OCI-LY7 (cell line): ENCODE measurements at regions not wholly inside any gene's neighbourhood (a gene's known extent, or its start where the extent isn't known, plus 50 kb on each side); places are given as distances from the start of the nearest gene placed in this dataset.
"Not testable (repeated sequence)": the region's sequence is repeated elsewhere in the genome, so short reads cannot be mapped to it uniquely, and the experiment has no call there.

Source experiments
- BruUV-seq: library from RNA; stranded (reverse); fragments of 400-500 nt; replicated peaks from 2 replicates; lab custom pipeline; 2021; lab: Mats Ljungman, UMichigan
- CTCF ChIA-PET: fragments of 300-600 bp; sonication (Branson Sonifier 250); formaldehyde crosslinking; loops from one replicate; lab custom pipeline; 2022; ENCODE audit warnings: antibody characterized with exemption; ENCODE audit not compliant: unreplicated experiment; lab: Charles Lee
- POLR2A ChIA-PET: fragments of 300-600 bp; sonication (Branson Sonifier 250); formaldehyde crosslinking; loops from one replicate; lab custom pipeline; 2022; ENCODE audit warnings: antibody characterized with exemption; lab: Charles Lee
- DNase-seq: peaks from one replicate; pipeline ENCODE4 v3.0.0-alpha.2; 2015; ENCODE audit warnings: low spot score
- H2AFZ ChIP-seq: fragments of 200-600 bp; sonication (generic), shearing (Covaris generic); 2 replicates; pipeline ENCODE4 v1.6.1; 2014; ENCODE audit warnings: mild to moderate bottlenecking, antibody characterized with exemption, low read length, moderate library complexity
- H3K27ac ChIP-seq: fragments of 200-600 bp; sonication (generic); 2 replicates; pipeline ENCODE4 v1.5.1; 2014; ENCODE audit warnings: mixed run types, low read depth, mild to moderate bottlenecking, moderate library complexity, low read length, inconsistent platforms; ENCODE audit not compliant: poor library complexity, severe bottlenecking
- H3K36me3 ChIP-seq: fragments of 200-600 bp; sonication (generic); 2 replicates; pipeline ENCODE4 v1.6.1; 2014; ENCODE audit warnings: mild to moderate bottlenecking, antibody characterized with exemption, low read length, moderate library complexity, mixed read lengths; ENCODE audit not compliant: insufficient read depth
- H3K4me1 ChIP-seq: fragments of 200-600 bp; sonication (generic); 2 replicates; pipeline ENCODE4 v1.5.1; 2014; ENCODE audit warnings: mild to moderate bottlenecking, low read length; ENCODE audit not compliant: insufficient read depth, poor library complexity, severe bottlenecking
- H3K4me2 ChIP-seq: fragments of 200-600 bp; sonication (generic); 2 replicates; pipeline ENCODE4 v1.6.1; 2014; ENCODE audit warnings: mild to moderate bottlenecking, low read length
- H3K4me3 ChIP-seq: fragments of 200-600 bp; sonication (generic); 2 replicates; pipeline ENCODE4 v1.5.1; 2014; ENCODE audit warnings: mild to moderate bottlenecking, low read depth, low read length; ENCODE audit not compliant: poor library complexity, severe bottlenecking
- H3K79me2 ChIP-seq: fragments of 200-600 bp; sonication (generic); 2 replicates; pipeline ENCODE4 v1.6.1; 2016; ENCODE audit warnings: low read depth, mild to moderate bottlenecking, low read length, moderate library complexity, mixed read lengths; ENCODE audit not compliant: insufficient read depth
- H3K9me2 ChIP-seq: fragments of 200-600 bp; sonication (generic); 2 replicates; pipeline ENCODE4 v1.6.1; 2016; ENCODE audit warnings: mild to moderate bottlenecking, low read length, mixed read lengths; ENCODE audit not compliant: insufficient read depth
- H3K9me3 ChIP-seq: fragments of 200-600 bp; sonication (generic); 2 replicates; pipeline ENCODE4 v1.6.1; 2014; ENCODE audit warnings: mild to moderate bottlenecking, mixed run types, low read length, mixed read lengths
- H4K20me1 ChIP-seq: fragments of 200-600 bp; sonication (generic); 2 replicates; pipeline ENCODE4 v1.6.1; 2014; ENCODE audit warnings: mild to moderate bottlenecking, antibody characterized with exemption, low read length, moderate library complexity, mixed read lengths; ENCODE audit not compliant: insufficient read depth
- EZH2phosphoT487 ChIP-seq: fragments of 200-600 bp; sonication (generic); IDR thresholded peaks from 2 replicates; pipeline ENCODE4 v1.6.1; 2018; ENCODE audit warnings: low read depth, borderline replicate concordance, mild to moderate bottlenecking, mixed run types, antibody characterized with exemption, low read length, moderate library complexity, mixed read lengths
- intact Hi-C: fragments of 100-400 bp; cut with micrococcal nuclease; formaldehyde crosslinking; loops from one replicate; pipeline ENCODE4 v1.10.0; 2022; ENCODE audit not compliant: unreplicated experiment
- TF ChIP-seq, protein P1 (sequence below): fragments of 200-600 bp; sonication (generic); conservative IDR thresholded peaks from 2 replicates; pipeline ENCODE4 v1.5.1; 2014; ENCODE audit warnings: mild to moderate bottlenecking, antibody characterized with exemption, low read length, moderate library complexity, mixed read lengths

DNA sequence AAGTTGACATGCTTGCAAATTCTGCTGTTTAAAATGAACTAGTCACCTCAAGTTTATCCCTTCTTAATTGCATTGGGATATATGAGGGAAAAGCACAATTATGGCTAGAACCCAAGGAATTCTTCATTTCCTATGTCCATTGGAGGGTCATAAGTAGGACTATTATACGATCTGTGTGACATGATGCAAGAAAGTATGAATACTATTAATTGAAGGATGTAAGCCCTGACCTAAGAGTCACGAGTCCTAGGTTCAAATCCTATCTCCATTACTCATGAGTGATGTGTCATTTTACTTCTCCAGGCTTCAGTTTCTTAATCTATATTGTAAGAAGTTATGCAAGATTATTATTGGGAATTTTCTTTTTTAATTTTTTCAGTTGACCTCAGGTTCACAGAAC is 542.9 kb upstream of the GRIA3 start:
- BruUV-seq = no TSS peak

DNA sequence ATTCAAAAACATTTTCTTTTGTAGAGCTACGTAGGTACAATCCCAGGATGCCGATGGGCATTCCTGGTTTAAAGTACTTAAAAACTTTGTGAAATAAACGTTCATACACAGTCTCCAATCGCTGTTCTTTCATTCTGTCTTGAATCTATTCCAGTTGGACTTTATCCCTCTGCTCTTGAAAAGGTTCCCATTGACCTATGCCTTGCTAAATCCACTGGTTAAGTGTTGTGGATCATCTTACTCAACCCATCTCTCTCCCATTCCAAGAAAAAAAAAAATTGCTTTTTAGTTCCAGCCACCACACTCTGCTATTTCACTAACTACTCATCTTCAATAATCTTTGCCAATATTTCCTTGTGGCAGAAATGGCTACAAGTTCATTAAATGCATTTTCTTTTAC is 542.3 kb upstream of the GRIA3 start:
- no peak overlapping the region for H3K4me2 ChIP-seq
- H2AFZ ChIP-seq = no peak overlapping the region
- H3K9me2 ChIP-seq = no peaks in the 10 kb centered on the region
- H3K79me2 ChIP-seq = no peaks in the 10 kb centered on the region
- no peak overlapping the region for H3K4me3 ChIP-seq
- CTCF ChIA-PET = no interaction called here
- H4K20me1 ChIP-seq = no peaks in the 10 kb centered on the region
- intact Hi-C loops = no loop called here
- no peak overlapping the region for H3K27ac ChIP-seq
- no peaks in the 10 kb centered on the region for H3K4me1 ChIP-seq
- DNase-seq = no peak
- POLR2A ChIA-PET = no interaction called here
- no peaks in the 10 kb centered on the region for H3K36me3 ChIP-seq
- TF ChIP-seq, protein P1, sequence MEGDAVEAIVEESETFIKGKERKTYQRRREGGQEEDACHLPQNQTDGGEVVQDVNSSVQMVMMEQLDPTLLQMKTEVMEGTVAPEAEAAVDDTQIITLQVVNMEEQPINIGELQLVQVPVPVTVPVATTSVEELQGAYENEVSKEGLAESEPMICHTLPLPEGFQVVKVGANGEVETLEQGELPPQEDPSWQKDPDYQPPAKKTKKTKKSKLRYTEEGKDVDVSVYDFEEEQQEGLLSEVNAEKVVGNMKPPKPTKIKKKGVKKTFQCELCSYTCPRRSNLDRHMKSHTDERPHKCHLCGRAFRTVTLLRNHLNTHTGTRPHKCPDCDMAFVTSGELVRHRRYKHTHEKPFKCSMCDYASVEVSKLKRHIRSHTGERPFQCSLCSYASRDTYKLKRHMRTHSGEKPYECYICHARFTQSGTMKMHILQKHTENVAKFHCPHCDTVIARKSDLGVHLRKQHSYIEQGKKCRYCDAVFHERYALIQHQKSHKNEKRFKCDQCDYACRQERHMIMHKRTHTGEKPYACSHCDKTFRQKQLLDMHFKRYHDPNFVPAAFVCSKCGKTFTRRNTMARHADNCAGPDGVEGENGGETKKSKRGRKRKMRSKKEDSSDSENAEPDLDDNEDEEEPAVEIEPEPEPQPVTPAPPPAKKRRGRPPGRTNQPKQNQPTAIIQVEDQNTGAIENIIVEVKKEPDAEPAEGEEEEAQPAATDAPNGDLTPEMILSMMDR = no peak
- no peak for TF ChIP-seq EZH2phosphoT487
- H3K9me3 ChIP-seq = no peaks in the 10 kb centered on the region
- BruUV-seq = no TSS peak

More for the DNA sequence above, 542.9 kb upstream of the GRIA3 start:
- intact Hi-C loops = no loop called here
- DNase-seq = no peak
- Histone ChIP-seq H3K9me3 (no peaks in the 10 kb centered on the region), H3K4me1 (no peaks in the 10 kb centered on the region), H3K27ac (no peak overlapping the region), H3K4me2 (no peak overlapping the region), H3K9me2 (no peaks in the 10 kb centered on the region), H3K36me3 (no peaks in the 10 kb centered on the region), H3K4me3 (no peak overlapping the region), H2AFZ (no peak overlapping the region), H3K79me2 (no peaks in the 10 kb centered on the region), H4K20me1 (no peaks in the 10 kb centered on the region)
- TF ChIP-seq, protein P1 = no peak
- no peak for TF ChIP-seq EZH2phosphoT487
- POLR2A ChIA-PET = no interaction called here
- CTCF ChIA-PET = no interaction called here

DNA sequence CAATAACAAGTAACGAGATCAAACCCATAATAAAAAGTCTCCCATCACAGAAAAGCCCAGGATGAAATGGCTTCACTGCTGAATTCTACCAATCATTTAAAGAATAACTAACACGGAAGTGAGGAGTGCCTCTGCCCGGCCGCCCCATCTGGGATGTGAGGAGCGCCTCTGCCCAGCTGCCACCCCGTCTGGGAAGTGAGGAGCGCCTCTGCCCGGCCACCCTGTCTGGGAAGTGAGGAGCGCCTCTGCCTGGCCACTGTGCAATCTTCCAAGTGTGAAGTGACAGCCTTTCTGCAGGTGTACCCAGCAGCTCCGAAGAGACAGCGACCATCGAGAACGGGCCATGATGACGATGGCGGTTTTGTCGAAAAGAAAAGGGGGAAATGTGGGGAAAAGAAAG is 528.8 kb upstream of the GRIA3 start:
- H3K4me2 ChIP-seq, CTCF ChIA-PET, H3K79me2 ChIP-seq, H3K9me3 ChIP-seq, POLR2A ChIA-PET, H3K9me2 ChIP-seq, H3K27ac ChIP-seq, H4K20me1 ChIP-seq, DNase-seq, H3K4me3 ChIP-seq, H3K4me1 ChIP-seq, BruUV-seq, H2AFZ ChIP-seq, H3K36me3 ChIP-seq, intact Hi-C loops: not testable (repeated sequence)
